ENCODE measurements at regions not wholly inside any gene's neighbourhood (a gene's known extent, or its start where the extent isn't known, plus 50 kb on each side); places are given as distances from the start of the nearest gene placed in this dataset.

- DNase-seq (ENCODE audit: low read depth in 4 of 4, low spot score in 3 of 4), result no peak
Observed at GRCh38 chr4:180688480-180688879, 1554.7 kb upstream of the TENM3 start.

- DNase-seq (ENCODE audit: low read depth in 4 of 4, low spot score in 3 of 4), result no peak
Observed at GRCh38 chr4:180694875-180695274, 1548.3 kb upstream of the TENM3 start.

GRCh38 chr4:180695851-180696250, 1547.4 kb upstream of the TENM3 start:
- DNase-seq (ENCODE audit: low read depth in 4 of 4, low spot score in 3 of 4), result no peak

GRCh38 chr4:180696460-180697092, 1546.6 kb upstream of the TENM3 start:
- no peak for DNase-seq (ENCODE audit: low read depth in 4 of 4, low spot score in 3 of 4)

GRCh38 chr4:180698550-180699195, 1544.5 kb upstream of the TENM3 start:
- DNase-seq (ENCODE audit: low read depth in 4 of 4, low spot score in 3 of 4), result no peak

- DNase-seq (ENCODE audit: low read depth in 4 of 4, low spot score in 3 of 4), result no peak
Observed at GRCh38 chr4:180706766-180707165, 1536.4 kb upstream of the TENM3 start.

- no peak for DNase-seq (ENCODE audit: low read depth in 4 of 4, low spot score in 3 of 4)
Observed at GRCh38 chr4:180710628-180711337, 1532.4 kb upstream of the TENM3 start.

- DNase-seq (ENCODE audit: low read depth in 4 of 4, low spot score in 3 of 4), result no peak
Observed at GRCh38 chr4:180717451-180718033, 1525.7 kb upstream of the TENM3 start.

- no peak for DNase-seq (ENCODE audit: low read depth in 4 of 4, low spot score in 3 of 4)
Observed at GRCh38 chr4:180721356-180721755, 1521.8 kb upstream of the TENM3 start.

- no peak for DNase-seq (ENCODE audit: low read depth in 4 of 4, low spot score in 3 of 4)
Observed at GRCh38 chr4:180726611-180727010, 1516.6 kb upstream of the TENM3 start.

- DNase-seq (ENCODE audit: low read depth in 4 of 4, low spot score in 3 of 4), result no peak
Observed at GRCh38 chr4:180727478-180727877, 1515.7 kb upstream of the TENM3 start.

GRCh38 chr4:180734753-180735432, 1508.3 kb upstream of the TENM3 start:
- DNase-seq (ENCODE audit: low read depth in 4 of 4, low spot score in 3 of 4), result no peak

- no peak for DNase-seq (ENCODE audit: low read depth in 4 of 4, low spot score in 3 of 4)
Observed at GRCh38 chr4:180741703-180742102, 1501.5 kb upstream of the TENM3 start.

- DNase-seq (ENCODE audit: low read depth in 4 of 4, low spot score in 3 of 4), result no peak
Observed at GRCh38 chr4:180745019-180745418, 1498.2 kb upstream of the TENM3 start.

GRCh38 chr4:180751009-180751408, 1492.2 kb upstream of the TENM3 start:
- DNase-seq (ENCODE audit: low read depth in 4 of 4, low spot score in 3 of 4), result no peak

GRCh38 chr4:180757927-180758326, 1485.3 kb upstream of the TENM3 start:
- DNase-seq (ENCODE audit: low read depth in 4 of 4, low spot score in 3 of 4), result no peak

GRCh38 chr4:180766045-180766444, 1477.2 kb upstream of the TENM3 start:
- no peak for DNase-seq (ENCODE audit: low read depth in 4 of 4, low spot score in 3 of 4)

GRCh38 chr4:180766944-180767729, 1476.1 kb upstream of the TENM3 start:
- DNase-seq (ENCODE audit: low read depth in 4 of 4, low spot score in 3 of 4), result peak in 2 of 4 donors; percentile 1 to 15

GRCh38 chr4:180768610-180769009, 1474.6 kb upstream of the TENM3 start:
- no peak for DNase-seq (ENCODE audit: low read depth in 4 of 4, low spot score in 3 of 4)

GRCh38 chr4:180769791-180770190, 1473.4 kb upstream of the TENM3 start:
- DNase-seq (ENCODE audit: low read depth in 4 of 4, low spot score in 3 of 4), result no peak
